Upper lobe of right lung (tissue), 1 donor: ENCODE measurements at regions not wholly inside any gene's neighbourhood (a gene's known extent, or its start where the extent isn't known, plus 50 kb on each side); places are given as distances from the start of the nearest gene placed in this dataset.

Source experiments
- ATAC-seq: fragments of 200-7000 bp; cut with Tn5 transposase; one replicate; pipeline ENCODE4 v1.9.1; 2020; ENCODE audit warnings: mild to moderate bottlenecking, moderate library complexity
- DNase-seq: peaks from one replicate; pipeline ENCODE4 v3.0.0-alpha.2; 2020
- H3K27ac ChIP-seq: fragments of 200-600 bp; one replicate; pipeline ENCODE4 v1.8.0; 2022
- H3K27me3 ChIP-seq: fragments of 200-600 bp; one replicate; pipeline ENCODE4 v1.8.0; 2022; ENCODE audit warnings: mild to moderate bottlenecking
- H3K36me3 ChIP-seq: fragments of 200-600 bp; one replicate; pipeline ENCODE4 v1.8.0; 2022
- H3K4me1 ChIP-seq: fragments of 200-600 bp; one replicate; pipeline ENCODE4 v1.8.0; 2022
- H3K4me3 ChIP-seq: fragments of 200-600 bp; one replicate; pipeline ENCODE4 v1.8.0; 2022; ENCODE audit warnings: mild to moderate bottlenecking
- H3K9me3 ChIP-seq: fragments of 200-600 bp; one replicate; pipeline ENCODE4 v1.8.0; 2022
- intact Hi-C: fragments of 100-400 bp; cut with DNase I; formaldehyde crosslinking; loops from one replicate; pipeline ENCODE4 v1.11.0; 2022
- TF ChIP-seq, protein P1 (sequence below): fragments of 200-600 bp; IDR thresholded peaks from one replicate; pipeline ENCODE4 v1.8.0; 2022; ENCODE audit warnings: antibody characterized with exemption
- donor health status: DM: no; HTN: yes; CAD: no; lungs with severe emphysema.

DNA sequence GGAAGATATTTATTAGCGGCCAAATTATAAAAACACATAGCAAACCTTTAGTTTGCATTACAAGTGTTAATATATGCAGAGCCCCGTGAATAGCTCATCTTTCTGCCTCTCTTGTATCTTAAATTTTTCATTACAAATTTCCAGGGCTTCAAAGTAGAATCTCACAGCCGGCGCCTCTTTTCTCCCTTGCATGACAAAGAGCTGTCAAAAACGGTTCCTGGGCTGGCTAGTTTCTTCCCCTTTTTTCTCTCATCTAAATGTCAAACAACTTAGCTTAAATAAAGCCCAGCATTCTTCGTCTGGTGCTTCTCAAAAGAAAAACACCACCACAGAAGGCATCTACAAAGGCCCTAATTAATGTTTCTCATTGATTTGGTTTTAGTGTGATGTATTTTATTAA is 253.0 kb downstream of the INSC start:
- Histone ChIP-seq H3K4me3 (no peak overlapping the region), H3K27me3 (no peaks in the 10 kb centered on the region), H3K4me1 (no peaks in the 10 kb centered on the region), H3K27ac (no peak overlapping the region), H3K9me3 (no peaks in the 10 kb centered on the region), H3K36me3 (no peaks in the 10 kb centered on the region)
- ATAC-seq (no peak), DNase-seq (no peak)
- TF ChIP-seq, protein P1, sequence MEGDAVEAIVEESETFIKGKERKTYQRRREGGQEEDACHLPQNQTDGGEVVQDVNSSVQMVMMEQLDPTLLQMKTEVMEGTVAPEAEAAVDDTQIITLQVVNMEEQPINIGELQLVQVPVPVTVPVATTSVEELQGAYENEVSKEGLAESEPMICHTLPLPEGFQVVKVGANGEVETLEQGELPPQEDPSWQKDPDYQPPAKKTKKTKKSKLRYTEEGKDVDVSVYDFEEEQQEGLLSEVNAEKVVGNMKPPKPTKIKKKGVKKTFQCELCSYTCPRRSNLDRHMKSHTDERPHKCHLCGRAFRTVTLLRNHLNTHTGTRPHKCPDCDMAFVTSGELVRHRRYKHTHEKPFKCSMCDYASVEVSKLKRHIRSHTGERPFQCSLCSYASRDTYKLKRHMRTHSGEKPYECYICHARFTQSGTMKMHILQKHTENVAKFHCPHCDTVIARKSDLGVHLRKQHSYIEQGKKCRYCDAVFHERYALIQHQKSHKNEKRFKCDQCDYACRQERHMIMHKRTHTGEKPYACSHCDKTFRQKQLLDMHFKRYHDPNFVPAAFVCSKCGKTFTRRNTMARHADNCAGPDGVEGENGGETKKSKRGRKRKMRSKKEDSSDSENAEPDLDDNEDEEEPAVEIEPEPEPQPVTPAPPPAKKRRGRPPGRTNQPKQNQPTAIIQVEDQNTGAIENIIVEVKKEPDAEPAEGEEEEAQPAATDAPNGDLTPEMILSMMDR = no peak
- intact Hi-C loops = no loop called here

DNA sequence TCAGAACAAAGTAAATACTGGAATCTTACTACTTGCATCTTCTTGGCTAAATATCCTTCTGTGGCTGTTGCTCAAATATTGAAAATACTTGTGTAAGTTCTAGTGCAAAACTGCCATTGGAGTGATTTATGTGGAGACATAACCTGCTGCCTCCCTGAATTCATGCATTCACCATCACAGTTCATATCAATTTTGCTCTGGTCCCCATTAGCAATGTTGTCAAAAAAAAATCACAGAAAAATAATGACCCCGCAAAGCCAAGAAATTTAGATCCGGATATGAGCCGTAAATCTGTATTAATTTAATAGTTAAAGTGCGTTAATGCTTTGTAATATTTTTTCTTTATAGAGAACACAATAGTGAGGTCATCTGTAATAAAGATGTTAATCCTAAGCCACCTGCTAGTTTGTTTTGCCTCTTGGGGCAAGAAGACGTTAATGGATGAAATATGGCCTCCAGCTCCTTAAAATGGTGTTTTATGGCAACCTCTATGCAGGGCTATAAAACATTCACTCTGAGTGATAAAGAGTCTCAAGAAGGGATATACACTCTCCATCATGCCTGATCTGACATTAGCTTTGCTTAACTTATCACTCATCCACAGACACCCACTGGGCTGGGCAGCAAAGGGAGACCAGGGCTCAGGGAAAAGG is 255.9 kb downstream of the INSC start:
- no peak overlapping the region for H3K4me3 ChIP-seq
- H3K36me3 ChIP-seq = no peaks in the 10 kb centered on the region
- H3K9me3 ChIP-seq = no peaks in the 10 kb centered on the region
- H3K4me1 ChIP-seq = no peaks in the 10 kb centered on the region
- ATAC-seq (no peak), DNase-seq (no peak)
- TF ChIP-seq, protein P1 = no peak
- intact Hi-C loops = no loop called here
- H3K27me3 ChIP-seq = no peaks in the 10 kb centered on the region
- no peak overlapping the region for H3K27ac ChIP-seq

DNA sequence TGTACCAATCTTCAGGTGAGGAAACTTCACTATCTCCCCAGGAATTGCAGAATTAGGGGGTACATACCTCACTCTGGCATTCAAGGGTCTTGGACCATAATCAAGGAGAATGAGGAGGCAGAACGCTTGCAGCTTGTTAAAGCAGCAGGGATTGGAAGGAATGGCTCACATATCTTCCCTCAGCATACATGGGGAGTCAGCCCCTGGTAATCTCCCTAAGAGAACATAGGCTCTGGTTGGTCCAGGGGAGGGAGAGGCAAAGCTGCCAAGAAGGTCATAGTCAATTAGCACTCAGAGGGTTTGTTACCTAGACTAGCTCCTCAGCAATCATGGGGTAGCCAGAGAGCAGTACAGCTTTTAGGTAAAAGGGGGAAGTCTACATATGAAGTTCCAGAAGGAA is 256.8 kb downstream of the INSC start:
- H3K4me3 ChIP-seq = no peak overlapping the region
- H3K36me3 ChIP-seq = no peaks in the 10 kb centered on the region
- H3K4me1 ChIP-seq = no peaks in the 10 kb centered on the region
- DNase-seq (no peak), ATAC-seq (no peak)
- H3K27ac ChIP-seq = no peak overlapping the region
- intact Hi-C loops = no loop called here
- no peaks in the 10 kb centered on the region for H3K9me3 ChIP-seq
- H3K27me3 ChIP-seq = no peaks in the 10 kb centered on the region
- TF ChIP-seq, protein P1 = no peak

- ATAC-seq (no peak), DNase-seq (no peak)
- H3K4me3 ChIP-seq = no peak overlapping the region
- intact Hi-C loops = no loop called here
- TF ChIP-seq, protein P1 = no peak
- no peaks in the 10 kb centered on the region for H3K4me1 ChIP-seq
- no peak overlapping the region for H3K27ac ChIP-seq
- H3K9me3 ChIP-seq = no peaks in the 10 kb centered on the region
- no peaks in the 10 kb centered on the region for H3K27me3 ChIP-seq
- no peaks in the 10 kb centered on the region for H3K36me3 ChIP-seq
Observed at GRCh38 chr11:15374418-15374817, 259.7 kb downstream of the INSC start.

DNA sequence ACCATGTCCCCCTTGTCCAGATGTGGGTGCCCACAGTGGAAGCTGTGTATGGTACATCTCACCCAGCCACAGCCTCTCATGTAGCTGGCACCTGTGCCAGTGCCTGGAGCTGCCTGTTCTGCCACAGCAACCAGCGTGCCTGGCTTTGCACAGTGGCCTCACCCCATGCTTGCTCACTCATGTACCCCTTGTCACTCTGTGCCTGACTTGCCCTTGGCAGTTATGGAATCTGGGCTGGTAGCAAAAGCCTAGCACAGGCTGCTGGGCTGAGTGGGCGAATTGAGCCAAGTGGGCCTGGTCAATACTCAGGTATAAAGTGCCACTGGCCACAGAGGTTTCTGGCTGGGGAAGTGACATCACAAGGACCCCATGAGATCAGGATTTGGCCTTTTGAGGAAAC is 264.2 kb downstream of the INSC start:
- intact Hi-C loops = no loop called here
- H3K4me1 ChIP-seq = no peaks in the 10 kb centered on the region
- H3K9me3 ChIP-seq = no peaks in the 10 kb centered on the region
- H3K27me3 ChIP-seq = no peaks in the 10 kb centered on the region
- TF ChIP-seq, protein P1 = no peak
- no peak overlapping the region for H3K27ac ChIP-seq
- DNase-seq (no peak), ATAC-seq (no peak)
- no peaks in the 10 kb centered on the region for H3K36me3 ChIP-seq
- H3K4me3 ChIP-seq = no peak overlapping the region

- TF ChIP-seq, protein P1 = no peak
- Histone ChIP-seq H3K9me3 (no peaks in the 10 kb centered on the region), H3K4me3 (no peak overlapping the region), H3K27me3 (no peaks in the 10 kb centered on the region), H3K36me3 (no peaks in the 10 kb centered on the region), H3K4me1 (no peaks in the 10 kb centered on the region), H3K27ac (no peak overlapping the region)
- DNase-seq = no peak
- ATAC-seq = no peak
- intact Hi-C loops = no loop called here
Observed at GRCh38 chr11:15379483-15379882, 264.8 kb downstream of the INSC start.
